ENCODE measurements at regions not wholly inside any gene's neighbourhood (a gene's known extent, or its start where the extent isn't known, plus 50 kb on each side); places are given as distances from the start of the nearest gene placed in this dataset.

GRCh38 chr10:109237050-109237449 lies 686.3 kb downstream of the XPNPEP1 start:
- no peak overlapping the region for H3K14ac ChIP-seq (ENCODE audit: insufficient read length)
- H3K4me1 ChIP-seq (replicated peaks in 1 of 4; ENCODE audit: control insufficient read depth in 3 of 4, insufficient read depth in 4 of 4, low read length in 3 of 4): no peaks in the 10 kb centered on the region
- H3K79me2 ChIP-seq (ENCODE audit: control insufficient read depth in 1 of 2, insufficient read depth in 2 of 2, low read length in 2 of 2): no peaks in the 10 kb centered on the region
- no peak overlapping the region for H2BK120ac ChIP-seq (replicated peaks; ENCODE audit: low read depth, low read length)
- no peaks in the 10 kb centered on the region for H3K79me1 ChIP-seq (ENCODE audit: low read depth, low read length)
- H3K36me3 ChIP-seq (ENCODE audit: control insufficient read depth in 2 of 4, insufficient read depth in 4 of 4, low read length in 3 of 4): no peaks in the 10 kb centered on the region
- H4K91ac ChIP-seq (replicated peaks; ENCODE audit: insufficient read length, low read length): no peak overlapping the region
- H3K23me2 ChIP-seq (ENCODE audit: low read depth, low read length): no peaks in the 10 kb centered on the region
- H2BK12ac ChIP-seq (ENCODE audit: low read depth, low read length): no peak overlapping the region
- no peak overlapping the region for H3K56ac ChIP-seq (replicated peaks; ENCODE audit: insufficient read length, low read depth, low read length)
- H2BK15ac ChIP-seq (ENCODE audit: low read length): no peak overlapping the region
- H3K27ac ChIP-seq (ENCODE audit: low read depth, low read length): no peak overlapping the region
- ChIA-PET POLR2A (ENCODE audit: partially characterized antibody) (no interaction called here), CTCF (ENCODE audit: partially characterized antibody) (interaction anchor here (0.6 kb wide), 1 partner anchor 810 kb away, joined by 4 read pairs; no protein-coding TSS in a partner anchor)
- H3K4me2 ChIP-seq (ENCODE audit: insufficient read depth in 1 of 2, low read depth in 2 of 2, low read length in 2 of 2): no peak overlapping the region
- no peak overlapping the region for H2AK5ac ChIP-seq (ENCODE audit: low read depth, low read length)
- H3K27me3 ChIP-seq (replicated peaks in 1 of 4; ENCODE audit: control insufficient read depth in 3 of 4, extremely low read depth in 1 of 4, insufficient read depth in 3 of 4, low read length in 3 of 4): no peaks in the 10 kb centered on the region
- no peaks in the 10 kb centered on the region for H4K20me1 ChIP-seq (replicated peaks in 1 of 2; ENCODE audit: control insufficient read depth in 1 of 2, insufficient read depth in 2 of 2, low read length in 2 of 2)
- no peak overlapping the region for H3K23ac ChIP-seq (ENCODE audit: insufficient read length)
- no peak overlapping the region for H3K9ac ChIP-seq (replicated peaks in 1 of 4; ENCODE audit: extremely low read depth in 1 of 4, low read depth in 3 of 4, low read length in 3 of 4)
- 88% methylated on average over 2 of the region's 2 CpGs; no CpG with 5 or more reads in 1 of the 2 experiments for WGBS, 2 experiments (ENCODE audit: extremely low coverage in 1 of 2, insufficient coverage in 1 of 2, insufficient read length in 1 of 2, insufficient replicate concordance in 2 of 2, low coverage in 1 of 2, low lambda C conversion rate in 2 of 2, missing lambda C conversion rate in 1 of 2)
- FAIRE-seq: no peak
- H2BK20ac ChIP-seq (ENCODE audit: low read length): no peak overlapping the region
- no peak for DNase-seq (ENCODE audit: low read depth in 1 of 2, low spot score in 2 of 2)
- H3K4ac ChIP-seq (replicated peaks; ENCODE audit: insufficient read length, low read depth, low read length): no peak overlapping the region
- H4K8ac ChIP-seq (ENCODE audit: extremely low read depth, insufficient read depth, low read length): no peak overlapping the region
- H3K18ac ChIP-seq (ENCODE audit: extremely low read depth, low read length): no peak overlapping the region
- H2AFZ ChIP-seq (ENCODE audit: low read length): no peak overlapping the region
- no peak overlapping the region for H2BK5ac ChIP-seq (ENCODE audit: low read depth, low read length)
- no peaks in the 10 kb centered on the region for H3K9me3 ChIP-seq (ENCODE audit: insufficient read depth in 2 of 2, low read depth in 1 of 2, low read length in 1 of 2)
- no peak overlapping the region for H3K4me3 ChIP-seq (ENCODE audit: extremely low read depth in 1 of 4, insufficient read depth in 2 of 4, low read depth in 3 of 4, low read length in 4 of 4)
- no peak overlapping the region for H4K5ac ChIP-seq (ENCODE audit: insufficient read length, low read depth, low read length)
- no peak for TF ChIP-seq SUZ12 (IDR thresholded peaks at IDR 0.05; ENCODE audit: low read length)
- TF ChIP-seq KDM1A (IDR thresholded peaks at IDR 0.05; ENCODE audit: borderline replicate concordance, low read length): no peak
- no peak for TF ChIP-seq ZNF274 (IDR thresholded peaks at IDR 0.05; ENCODE audit: borderline replicate concordance, extremely low read depth, low read length)
- TF ChIP-seq EGR1 (IDR thresholded peaks at IDR 0.05; ENCODE audit: borderline replicate concordance, low read depth, low read length): no peak
- no peak for TF ChIP-seq RXRA (IDR thresholded peaks at IDR 0.05; ENCODE audit: insufficient read depth, low read depth, low read length)
- TF ChIP-seq MAX (IDR thresholded peaks at IDR 0.05): no peak
- no peak for TF ChIP-seq TAF7 (optimal IDR thresholded peaks at IDR 0.05; ENCODE audit: borderline replicate concordance, low read depth, low read length)
- TF ChIP-seq TAF1 (IDR thresholded peaks at IDR 0.05; ENCODE audit: low read depth, low read length): no peak
- no peak for TF ChIP-seq GTF2F1 (IDR thresholded peaks at IDR 0.05; ENCODE audit: borderline replicate concordance, low read depth, low read length)
- no peak for TF ChIP-seq POLR2A (IDR thresholded peaks at IDR 0.05; ENCODE audit: control extremely low read depth in 1 of 2, low read depth in 2 of 2, low read length in 2 of 2)
- TF ChIP-seq CREB1 (IDR thresholded peaks at IDR 0.05): no peak
- no peak for TF ChIP-seq KDM5A (IDR thresholded peaks at IDR 0.05; ENCODE audit: low read length)
- TF ChIP-seq TEAD4 (IDR thresholded peaks at IDR 0.05; ENCODE audit: low read depth, low read length): no peak
- no peak for TF ChIP-seq NRF1 (IDR thresholded peaks at IDR 0.05; ENCODE audit: low read depth, low read length)
